ENCODE measurements at regions not wholly inside any gene's neighbourhood (a gene's known extent, or its start where the extent isn't known, plus 50 kb on each side); places are given as distances from the start of the nearest gene placed in this dataset.

GRCh38 chr3:14288833-14289451 lies 110.3 kb downstream of the LSM3 start:
- DNase-seq = no peak

DNA sequence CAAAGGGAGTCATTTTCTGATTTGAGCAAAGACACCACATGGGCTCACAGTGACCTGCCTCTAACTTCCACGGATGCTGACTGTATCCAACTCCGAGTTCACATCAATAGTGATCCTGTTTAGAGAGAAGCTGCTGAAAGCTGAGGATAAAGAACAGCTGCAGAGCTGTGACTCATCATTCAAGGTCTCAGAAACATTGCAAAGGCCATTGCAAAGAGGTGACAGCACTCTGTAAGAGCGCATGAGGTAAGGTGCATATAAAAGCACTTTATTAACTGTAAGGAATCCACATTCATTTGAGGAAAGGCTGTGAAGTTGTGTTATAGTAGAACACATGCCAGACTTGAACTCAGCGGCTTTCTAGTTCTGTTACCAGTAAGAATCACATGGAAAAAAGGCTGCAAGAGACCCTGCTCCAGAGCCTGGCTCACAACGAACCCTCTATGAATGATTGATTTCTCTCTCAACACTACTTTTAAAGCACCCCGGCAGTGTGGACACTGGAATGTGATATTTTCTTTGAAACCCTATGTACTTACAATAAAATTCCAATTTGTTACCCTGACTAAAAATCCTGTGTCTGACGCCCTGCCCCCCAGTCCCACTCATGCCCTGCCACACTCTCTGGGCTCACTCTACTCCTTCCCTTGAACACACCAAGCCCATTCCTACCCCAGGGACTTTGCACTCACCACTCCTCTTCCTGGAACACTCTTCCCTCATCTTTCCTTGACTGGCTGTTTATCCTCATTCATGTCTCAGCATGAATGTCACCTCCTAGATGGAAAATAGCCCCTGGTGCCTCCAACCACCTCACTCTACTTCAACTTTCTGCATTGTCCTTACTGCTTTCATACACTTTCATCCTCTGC lies 111.2 kb downstream of the LSM3 start:
- DNase-seq = no peak

DNA sequence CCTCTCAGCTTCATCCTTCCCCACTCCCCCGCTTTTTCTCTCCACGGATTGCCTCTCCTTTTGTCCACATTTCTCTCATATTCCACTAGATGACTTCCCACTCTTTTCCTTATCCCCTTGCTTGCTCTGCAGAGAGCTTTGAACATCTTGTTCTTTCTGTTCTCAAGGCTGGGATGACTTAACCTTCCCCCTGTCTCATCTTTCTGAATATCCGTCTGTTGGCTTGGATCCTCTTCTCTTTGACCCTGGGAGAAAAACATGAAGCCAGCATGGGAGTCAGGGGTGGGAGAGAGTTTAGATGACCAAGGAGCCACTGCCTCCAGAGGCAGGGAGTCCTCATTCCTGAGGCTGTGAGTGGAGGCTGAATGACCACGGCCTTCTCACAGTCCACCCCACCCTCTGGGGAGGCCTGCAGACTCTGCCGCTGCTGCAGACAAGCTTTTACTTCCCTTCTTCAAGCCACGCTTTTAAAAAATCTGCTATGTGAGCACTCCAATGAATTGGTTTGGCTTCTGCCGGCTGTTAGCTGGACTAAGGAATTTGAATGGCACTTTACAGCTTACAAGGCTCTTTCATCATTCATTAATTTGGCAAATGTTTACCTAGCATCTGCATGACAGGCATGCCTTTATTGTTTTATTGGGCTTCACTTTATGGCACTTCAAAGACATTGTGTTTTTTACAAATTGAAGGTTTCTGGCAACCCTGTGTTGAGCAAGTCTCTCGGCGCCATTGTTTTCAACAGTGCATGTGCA lies 111.6 kb upstream of the SLC6A6 start:
- no peak for DNase-seq

- DNase-seq = no peak
These were observed 107.4 kb upstream of the SLC6A6 start for GRCh38 chr3:14295037-14295436.

- DNase-seq = no peak
These were observed 106.6 kb upstream of the SLC6A6 start for GRCh38 chr3:14295801-14296200.

DNA sequence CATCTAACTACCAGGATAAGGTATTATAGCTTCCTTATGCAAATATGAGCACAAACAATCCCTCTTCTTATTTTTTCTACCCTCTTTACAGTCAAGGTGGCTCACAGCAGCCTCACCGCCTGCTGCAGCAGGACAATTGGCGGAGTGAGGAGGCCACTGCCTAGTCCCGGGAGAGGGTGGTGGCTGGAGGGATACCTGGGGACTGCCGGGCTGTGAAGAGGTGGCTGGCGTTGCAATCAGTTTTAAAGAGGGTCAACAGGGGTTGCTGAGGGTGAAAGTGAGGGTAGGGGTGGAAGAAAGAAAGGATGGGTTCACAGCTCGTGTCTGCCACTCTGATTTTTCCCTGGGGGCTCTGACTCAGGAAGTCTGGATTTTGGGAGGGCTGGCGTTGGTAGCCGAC lies 105.1 kb upstream of the SLC6A6 start:
- DNase-seq = no peak

GRCh38 chr3:14297784-14298236 lies 104.6 kb upstream of the SLC6A6 start:
- no peak for DNase-seq

DNA sequence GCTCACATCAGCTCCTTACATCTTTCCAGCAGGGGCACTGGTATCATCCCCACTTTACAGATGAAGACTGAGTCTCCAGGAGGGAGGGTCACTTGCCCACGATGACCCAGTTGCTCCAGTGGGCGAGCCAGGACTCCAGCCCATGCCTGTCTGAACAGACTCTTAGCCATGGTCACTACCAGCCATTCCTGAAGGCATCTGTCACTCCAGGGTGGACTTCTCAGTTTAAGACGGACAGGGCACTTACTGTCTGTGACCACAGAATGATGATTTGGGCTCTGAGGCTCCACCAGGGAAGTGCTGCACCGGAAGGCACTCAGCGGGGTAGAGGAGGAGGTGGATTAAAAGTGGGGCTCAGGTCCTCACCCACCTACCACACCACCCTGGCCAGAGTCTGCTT lies 104.0 kb upstream of the SLC6A6 start:
- DNase-seq = no peak

DNA sequence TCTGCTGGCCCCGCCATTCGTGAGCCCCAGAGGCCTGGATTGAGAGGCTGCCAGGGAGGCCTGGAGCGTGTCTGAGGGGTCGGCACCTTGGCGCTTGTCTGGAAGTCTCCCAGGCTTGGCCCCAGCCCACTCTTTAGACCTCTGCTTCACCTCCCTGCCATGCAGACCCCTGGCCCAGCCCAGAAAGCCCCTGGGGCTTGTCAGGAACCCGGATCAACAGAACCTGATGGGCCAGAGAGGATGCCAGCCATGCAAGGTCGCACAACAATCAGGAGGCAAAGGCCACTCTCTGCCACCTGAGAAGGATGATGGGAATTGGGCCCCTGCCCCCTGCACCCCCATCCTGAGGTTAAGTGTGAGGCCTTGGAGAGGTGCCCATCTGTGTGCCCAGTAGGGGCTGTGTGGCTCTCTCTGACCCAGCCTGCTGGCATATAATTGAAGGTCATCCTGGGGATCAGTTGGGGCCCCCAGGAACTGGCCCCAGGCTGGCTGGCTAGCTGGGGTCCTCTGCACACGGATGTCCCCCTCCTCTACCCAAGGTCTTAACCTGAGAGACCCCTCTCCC lies 103.3 kb upstream of the SLC6A6 start:
- no peak for DNase-seq

DNA sequence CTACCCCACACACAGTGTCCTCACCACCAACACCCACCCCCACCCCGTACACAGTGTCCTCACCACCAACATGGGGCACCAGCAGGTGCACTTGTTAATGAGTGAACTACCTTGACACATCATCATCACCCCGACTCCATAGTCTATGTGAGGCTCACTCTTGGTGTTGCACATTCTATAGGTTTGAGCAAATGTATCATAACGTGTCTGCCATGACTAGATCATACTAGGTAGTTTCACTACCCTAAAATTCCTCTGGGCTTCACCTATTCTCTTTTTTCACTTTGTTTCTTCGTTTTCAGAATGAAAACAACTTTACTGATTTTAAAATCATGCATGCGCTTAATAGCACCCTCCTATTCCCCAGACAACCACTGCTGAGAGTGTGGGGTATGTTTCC lies 102.6 kb upstream of the SLC6A6 start:
- no peak for DNase-seq

DNA sequence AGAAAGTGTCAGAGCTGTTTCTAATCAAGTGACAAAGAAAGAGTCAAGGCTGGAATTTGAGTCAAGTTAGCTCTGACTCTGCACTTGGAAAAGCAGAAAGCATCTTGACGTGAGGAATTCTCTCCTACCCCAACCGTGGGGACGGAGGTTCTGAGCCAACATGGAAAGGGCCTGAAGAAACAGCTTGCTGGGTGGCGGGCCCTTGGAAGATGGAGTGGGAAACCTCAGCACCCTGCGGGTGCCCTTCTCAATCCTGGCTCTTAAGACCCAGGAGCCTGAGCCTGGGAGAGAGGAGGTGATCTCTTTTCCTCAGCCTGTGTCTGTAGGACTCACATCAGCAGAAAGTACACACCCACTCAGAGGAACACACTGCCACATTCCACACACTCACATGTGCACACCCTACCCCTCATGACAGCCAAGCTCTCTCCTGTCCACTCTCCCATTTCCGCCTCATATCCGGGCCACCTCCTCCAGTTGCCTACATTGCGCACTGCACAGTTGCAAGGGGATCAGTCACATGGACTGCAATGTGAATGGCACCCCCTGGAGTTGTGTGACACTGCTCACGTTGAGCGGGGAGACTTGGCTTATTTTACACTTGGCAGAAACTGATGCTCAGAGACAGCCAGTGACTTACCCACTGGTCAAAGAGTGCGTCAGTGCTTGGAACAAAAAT lies 101.5 kb upstream of the SLC6A6 start:
- no peak for DNase-seq

DNA sequence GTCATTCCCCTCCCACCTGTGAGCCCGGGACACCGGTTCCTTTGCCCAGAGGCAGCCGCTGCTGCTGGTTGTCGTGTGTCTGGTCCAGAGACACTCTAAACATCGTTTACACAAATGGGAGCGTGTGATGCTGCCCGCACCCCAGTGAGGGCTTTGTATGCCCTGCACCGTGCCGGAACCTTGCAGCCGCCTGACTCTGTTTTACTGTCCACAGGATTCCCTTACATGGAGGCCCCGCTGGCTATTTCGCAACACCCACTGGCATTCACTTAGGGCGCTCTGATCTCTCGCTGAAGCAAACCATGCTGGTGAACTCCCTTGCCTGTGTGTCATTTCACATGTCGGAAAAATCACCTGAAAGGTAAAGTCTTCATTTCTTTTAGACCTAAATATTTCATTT lies 100.8 kb upstream of the SLC6A6 start:
- DNase-seq = no peak

GRCh38 chr3:14303336-14304100 lies 98.9 kb upstream of the SLC6A6 start:
- DNase-seq = no peak

DNA sequence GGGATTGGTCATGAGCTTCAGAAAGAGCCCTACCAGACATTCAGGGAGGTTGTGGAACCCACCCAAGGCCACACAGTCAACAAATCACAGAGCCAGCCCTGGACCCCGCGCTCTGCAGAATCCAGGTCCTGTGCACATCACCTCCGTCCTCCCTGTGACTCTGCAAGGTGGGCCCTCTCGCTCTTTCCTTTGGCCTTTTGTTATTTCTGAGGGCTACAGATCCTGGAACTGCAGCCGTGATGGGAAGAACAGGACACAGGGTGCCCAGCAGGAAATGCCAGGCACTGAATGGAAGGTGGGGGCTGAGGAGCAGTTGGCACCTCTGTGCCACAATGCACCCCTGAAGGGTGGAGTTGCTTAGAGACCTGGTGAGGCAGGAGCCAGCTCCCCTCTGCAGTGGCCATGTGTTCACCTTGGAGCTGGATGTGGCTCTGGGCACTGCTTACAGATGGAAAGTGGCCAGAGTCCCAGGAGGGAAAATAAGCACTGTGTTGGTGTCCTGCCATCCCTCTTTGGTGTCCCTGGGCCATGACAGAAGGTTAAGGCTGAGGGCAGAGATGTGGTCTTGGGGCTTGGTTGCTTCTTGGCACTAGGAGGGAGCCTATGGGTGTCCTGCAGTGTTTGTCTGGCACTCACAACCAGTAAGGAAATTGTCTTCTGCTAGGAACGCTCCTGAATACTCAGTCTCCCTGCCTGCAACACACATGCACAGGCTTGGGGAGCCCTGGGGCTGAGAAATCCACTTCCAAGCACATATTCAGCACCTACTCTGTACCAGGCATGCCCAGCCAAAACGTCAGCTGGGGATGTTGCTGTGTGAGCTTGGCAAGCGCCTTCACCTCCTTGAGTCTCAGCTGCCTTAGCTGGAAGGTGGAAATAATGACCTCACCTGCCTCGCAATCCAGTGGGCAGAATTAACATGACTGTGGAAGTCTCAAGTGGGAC lies 98.0 kb upstream of the SLC6A6 start:
- no peak for DNase-seq

DNA sequence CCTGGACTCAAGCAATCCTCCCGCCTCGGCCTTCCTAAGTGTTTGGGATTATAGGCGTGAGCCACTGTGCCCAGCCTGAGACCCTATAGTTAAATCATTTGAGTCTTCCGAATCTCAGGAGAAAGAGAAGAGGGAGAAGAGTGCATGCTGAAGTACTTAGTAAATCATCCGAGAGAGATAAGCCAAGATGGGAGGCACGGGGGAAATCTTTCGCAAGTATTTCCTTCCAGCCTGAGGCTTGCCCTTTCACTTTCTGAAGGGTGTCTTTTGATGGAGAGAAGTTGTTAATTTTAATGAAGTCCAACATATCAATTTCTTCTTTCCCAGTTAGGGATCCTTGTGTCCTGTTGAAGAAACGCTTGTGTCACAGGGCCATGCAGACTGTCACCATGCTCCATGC lies 97.1 kb upstream of the SLC6A6 start:
- no peak for DNase-seq

- no peak for DNase-seq
These were observed 96.3 kb upstream of the SLC6A6 start for GRCh38 chr3:14306142-14306541.

DNA sequence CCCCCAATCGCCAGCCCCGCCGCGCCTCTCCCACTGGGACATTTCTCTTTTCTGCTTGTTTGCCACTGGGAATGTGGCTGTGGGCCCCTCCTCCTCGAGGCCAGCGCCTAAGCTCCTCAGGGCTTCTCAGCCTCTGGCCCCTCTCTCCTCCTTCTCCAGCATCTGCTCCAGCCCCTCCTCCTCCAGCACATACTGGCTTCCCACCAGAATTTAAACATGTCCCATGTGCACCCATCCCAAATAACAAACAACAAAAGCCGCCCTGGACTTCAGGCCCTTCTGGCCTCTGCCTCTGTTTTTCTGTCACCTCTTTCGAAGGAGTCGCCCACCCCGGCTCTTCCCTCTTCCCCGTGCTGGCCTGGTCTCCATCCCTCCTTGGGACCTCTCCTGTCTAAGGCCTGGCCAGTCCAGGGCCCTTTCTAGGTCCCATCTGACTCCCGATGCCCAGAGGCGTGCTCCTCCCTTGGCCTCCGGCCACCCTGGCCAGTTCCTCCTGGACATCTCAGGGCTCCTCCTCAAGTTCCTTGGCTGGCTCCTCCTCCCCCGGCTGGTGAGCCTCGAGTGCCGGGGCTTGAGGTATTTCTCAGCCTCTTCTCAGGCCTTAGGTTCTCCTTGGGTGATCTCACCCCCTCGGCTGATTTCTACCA lies 94.6 kb upstream of the SLC6A6 start:
- no peak for DNase-seq

GRCh38 chr3:14311729-14312128 lies 90.7 kb upstream of the SLC6A6 start:
- no peak for DNase-seq

DNA sequence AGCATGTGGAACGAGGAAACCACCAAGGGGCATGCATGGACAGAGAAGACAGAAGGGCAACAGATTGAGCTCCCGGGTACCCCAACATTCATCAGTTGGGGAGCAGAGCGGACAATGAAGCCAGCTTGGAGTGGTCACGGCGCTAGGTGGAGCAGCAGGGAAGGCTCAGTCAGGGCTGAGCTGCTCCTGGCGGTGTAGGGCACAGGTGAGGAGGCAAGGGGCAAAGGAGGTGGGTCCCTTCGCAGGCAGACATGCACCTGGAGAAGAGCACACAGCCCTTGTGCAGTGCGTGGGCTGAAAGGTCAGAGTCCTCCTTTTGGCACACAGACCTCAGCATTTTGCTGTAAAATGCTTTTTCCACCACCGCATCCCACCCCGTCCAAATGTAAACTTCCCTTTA lies 90.0 kb upstream of the SLC6A6 start:
- DNase-seq = no peak

GRCh38 chr3:14317057-14317553 lies 85.3 kb upstream of the SLC6A6 start:
- no peak for DNase-seq
